ENCODE measurements at regions not wholly inside any gene's neighbourhood (a gene's known extent, or its start where the extent isn't known, plus 50 kb on each side); places are given as distances from the start of the nearest gene placed in this dataset.

- TF ChIP-seq, protein P1, sequence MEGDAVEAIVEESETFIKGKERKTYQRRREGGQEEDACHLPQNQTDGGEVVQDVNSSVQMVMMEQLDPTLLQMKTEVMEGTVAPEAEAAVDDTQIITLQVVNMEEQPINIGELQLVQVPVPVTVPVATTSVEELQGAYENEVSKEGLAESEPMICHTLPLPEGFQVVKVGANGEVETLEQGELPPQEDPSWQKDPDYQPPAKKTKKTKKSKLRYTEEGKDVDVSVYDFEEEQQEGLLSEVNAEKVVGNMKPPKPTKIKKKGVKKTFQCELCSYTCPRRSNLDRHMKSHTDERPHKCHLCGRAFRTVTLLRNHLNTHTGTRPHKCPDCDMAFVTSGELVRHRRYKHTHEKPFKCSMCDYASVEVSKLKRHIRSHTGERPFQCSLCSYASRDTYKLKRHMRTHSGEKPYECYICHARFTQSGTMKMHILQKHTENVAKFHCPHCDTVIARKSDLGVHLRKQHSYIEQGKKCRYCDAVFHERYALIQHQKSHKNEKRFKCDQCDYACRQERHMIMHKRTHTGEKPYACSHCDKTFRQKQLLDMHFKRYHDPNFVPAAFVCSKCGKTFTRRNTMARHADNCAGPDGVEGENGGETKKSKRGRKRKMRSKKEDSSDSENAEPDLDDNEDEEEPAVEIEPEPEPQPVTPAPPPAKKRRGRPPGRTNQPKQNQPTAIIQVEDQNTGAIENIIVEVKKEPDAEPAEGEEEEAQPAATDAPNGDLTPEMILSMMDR (IDR thresholded peaks at IDR 0.05; ENCODE audit: insufficient read depth, low read length, poor library complexity, severe bottlenecking), result no peak
- TF ChIP-seq EZH2phosphoT487 (conservative IDR thresholded peaks at IDR 0.05; ENCODE audit: low read length), result no peak
These were observed 1668.2 kb downstream of the MAT2B start for GRCh38 chr5:165173651-165174050.

All from SU-DHL-6 (cell line).